CD4-positive, alpha-beta T cell treated with Interleukin-6 at 100 ng/mL for 8 hours (primary cell): ENCODE measurements at regions not wholly inside any gene's neighbourhood (a gene's known extent, or its start where the extent isn't known, plus 50 kb on each side); places are given as distances from the start of the nearest gene placed in this dataset.

Source experiments
- DNase-seq: peaks from one replicate; pipeline ENCODE4 v3.0.0-alpha.2; 2020; ENCODE audit warnings: mixed read lengths, low spot score

DNA sequence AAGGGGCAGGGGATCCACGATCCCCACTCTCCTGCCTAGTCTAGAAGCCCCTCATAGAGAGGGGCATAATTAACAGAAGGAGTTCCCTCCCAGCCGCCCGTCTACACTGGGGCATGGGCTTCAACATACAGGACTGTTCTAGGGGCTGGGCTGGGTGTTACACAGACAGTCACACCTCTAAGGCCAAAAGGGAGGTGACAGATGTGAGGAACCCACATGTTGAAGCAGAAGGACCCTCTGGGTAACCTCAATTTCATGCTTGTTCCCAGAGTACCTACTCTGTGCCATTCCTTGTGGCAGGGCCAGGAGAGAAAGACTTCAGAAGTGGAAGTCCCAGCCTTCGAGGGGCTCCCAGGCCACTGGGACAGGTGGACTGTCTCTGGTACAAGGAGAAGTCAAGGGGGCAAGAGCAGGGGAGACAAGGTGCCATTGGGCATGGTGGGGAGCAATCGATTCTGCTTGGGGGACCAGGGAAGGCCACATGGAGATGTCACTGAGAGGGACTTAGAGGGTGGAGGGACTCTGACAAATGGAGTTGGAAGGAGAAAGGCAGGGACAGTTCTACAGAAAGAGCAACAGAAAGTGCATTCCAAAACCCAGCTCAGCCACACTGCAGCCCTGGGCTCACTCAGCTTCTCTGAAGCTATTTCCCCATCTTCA is 71.3 kb downstream of the CPN2 start:
- no peak for DNase-seq

GRCh38 chr3:194280777-194281176 is 70.4 kb downstream of the CPN2 start:
- DNase-seq = no peak

GRCh38 chr3:194281306-194281705 is 69.8 kb downstream of the CPN2 start:
- no peak for DNase-seq

- DNase-seq = no peak
Observed at GRCh38 chr3:194281766-194282165, 69.4 kb downstream of the CPN2 start.

- no peak for DNase-seq
Observed at GRCh38 chr3:194282436-194283122, 68.5 kb downstream of the CPN2 start.

GRCh38 chr3:194283221-194284006 is 67.7 kb downstream of the CPN2 start:
- DNase-seq = no peak

DNA sequence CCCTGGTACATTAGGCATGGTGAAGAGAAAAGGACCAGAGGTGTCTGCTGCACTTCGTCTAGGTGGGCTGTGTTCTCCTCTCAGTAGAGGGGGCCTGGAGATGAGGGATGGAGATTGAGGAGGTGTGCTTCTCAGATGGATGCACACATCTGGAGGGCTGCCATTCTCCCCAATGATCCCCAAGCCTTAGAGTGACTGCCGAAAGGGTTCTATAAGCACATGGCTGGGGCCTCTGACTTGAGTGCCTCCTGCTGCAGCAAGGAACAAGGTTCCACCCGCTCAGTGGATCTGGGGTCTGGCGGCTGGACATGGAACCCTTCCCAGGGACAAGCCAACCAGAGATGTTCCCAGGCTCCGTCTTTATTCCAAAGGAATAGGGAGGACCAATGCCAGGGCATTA is 66.8 kb downstream of the CPN2 start:
- DNase-seq = no peak

DNA sequence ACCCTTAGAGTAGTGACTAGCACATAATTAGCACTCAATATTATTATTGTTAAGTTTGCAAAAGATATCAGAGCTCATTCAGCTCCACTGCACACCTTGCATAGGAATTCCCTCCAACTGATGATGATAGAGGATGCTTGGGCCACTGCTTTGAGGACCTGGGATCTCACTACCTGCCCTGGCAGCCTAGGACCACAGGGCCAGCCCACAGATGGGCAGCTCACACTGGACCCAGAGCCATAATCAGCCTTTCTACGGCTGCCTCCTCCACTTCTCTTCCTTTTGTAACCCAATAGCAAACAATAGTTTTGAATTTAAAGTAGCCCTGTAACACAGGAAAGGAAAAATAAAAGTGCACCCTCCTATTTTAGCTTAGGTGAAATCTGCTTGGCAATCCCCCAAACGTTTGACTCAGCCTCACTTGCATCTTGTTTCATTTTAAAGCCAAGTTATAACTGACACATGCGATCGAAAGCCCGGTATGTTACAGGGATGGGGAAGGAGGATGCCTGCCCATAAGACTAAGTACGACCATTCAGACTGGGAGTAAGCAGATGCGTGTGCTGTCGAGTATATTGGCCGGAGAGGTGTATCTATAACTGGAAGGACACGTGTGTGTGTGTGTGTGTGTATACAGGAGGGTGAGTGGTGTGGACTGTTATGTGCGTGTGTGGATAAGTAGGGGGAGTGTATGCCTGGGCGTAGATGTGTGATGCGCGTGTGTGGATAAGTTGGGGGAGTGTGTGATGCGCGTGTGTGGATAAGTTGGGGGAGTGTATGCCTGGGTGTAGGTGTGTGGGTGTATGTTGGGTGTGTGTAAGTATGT is 65.9 kb downstream of the CPN2 start:
- no peak for DNase-seq

GRCh38 chr3:194285850-194286197 is 65.3 kb downstream of the CPN2 start:
- no peak for DNase-seq

DNA sequence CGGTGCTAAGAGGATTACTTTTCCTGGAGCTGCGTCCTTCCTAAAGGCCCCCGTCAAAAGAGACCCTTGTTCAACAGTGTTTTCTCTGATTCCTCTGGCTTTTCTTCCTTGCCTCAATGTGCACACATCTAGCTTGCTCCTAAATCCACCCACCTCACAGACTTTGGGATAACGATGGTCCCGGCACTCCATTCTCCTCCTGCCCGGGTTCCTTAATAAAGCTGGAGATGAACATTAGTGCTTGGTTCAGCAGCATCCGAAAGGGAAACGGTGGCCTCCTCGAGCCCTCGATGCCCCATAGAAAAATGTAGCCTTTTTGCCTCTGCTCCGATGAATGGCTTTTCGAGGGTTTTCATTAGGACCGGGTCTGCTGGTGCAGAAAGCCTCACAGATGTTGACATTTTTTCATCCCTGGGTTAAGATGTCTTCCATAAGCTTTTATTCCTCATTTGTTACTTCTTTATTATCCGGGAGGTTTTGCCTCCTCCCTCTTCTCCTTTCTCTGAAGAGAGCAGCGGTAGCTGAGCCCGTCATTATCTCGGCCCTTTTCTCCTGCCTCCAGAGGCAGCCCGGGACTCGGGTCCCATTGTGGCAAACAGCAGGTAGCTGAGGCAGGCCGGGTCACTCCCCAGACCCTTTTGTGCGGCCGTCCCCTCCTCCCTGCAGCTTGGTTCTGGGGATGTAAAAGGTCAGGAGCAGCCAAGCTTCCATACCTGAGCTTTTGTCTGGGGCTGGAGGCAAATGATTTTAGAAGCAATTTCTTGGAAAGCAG is 64.6 kb downstream of the CPN2 start:
- no peak for DNase-seq

DNA sequence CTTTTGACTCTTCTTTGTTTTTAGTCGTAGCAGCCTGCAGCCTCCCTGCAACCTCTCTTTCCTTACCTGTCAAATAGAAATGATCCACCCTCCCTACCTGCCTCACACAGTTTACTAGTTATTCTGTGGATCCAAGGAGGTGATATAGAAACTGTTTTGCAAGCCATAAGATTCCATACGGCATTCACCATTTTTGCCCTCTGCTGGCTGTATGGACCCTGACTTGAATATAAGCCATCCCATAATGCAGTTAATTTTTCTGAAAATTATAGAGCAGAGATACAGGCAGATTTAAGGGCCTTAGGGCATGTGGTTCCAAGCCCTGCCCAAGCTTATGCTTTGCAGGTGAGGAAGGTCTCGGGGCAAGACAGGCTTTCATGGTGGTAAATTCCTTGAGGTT is 63.8 kb downstream of the CPN2 start:
- DNase-seq = no peak

- DNase-seq = no peak
Observed at GRCh38 chr3:194287977-194288706, 63.0 kb downstream of the CPN2 start.
